GM18505 (cell line): ENCODE measurements at regions not wholly inside any gene's neighbourhood (a gene's known extent, or its start where the extent isn't known, plus 50 kb on each side); places are given as distances from the start of the nearest gene placed in this dataset.

Experiments
- ATAC-seq: cut with Tn5 transposase; IDR thresholded peaks from one replicate; pipeline ENCODE4 v1.9.1; 2021; ENCODE audit not compliant: unreplicated experiment
- POLR2A ChIP-seq: IDR thresholded peaks from 4 replicates; pipeline ENCODE4 v1.6.1; 2011; ENCODE audit warnings: borderline replicate concordance; ENCODE audit not compliant: insufficient read depth, insufficient read length; ENCODE audit errors: extremely low read depth

- TF ChIP-seq POLR2A = no peak
- ATAC-seq = no peak
Observed at GRCh38 chr2:75276093-75277029, 77.0 kb upstream of the TACR1 start.

GRCh38 chr2:75274936-75275335 lies 75.6 kb upstream of the TACR1 start:
- no peak for TF ChIP-seq POLR2A
- no peak for ATAC-seq

DNA sequence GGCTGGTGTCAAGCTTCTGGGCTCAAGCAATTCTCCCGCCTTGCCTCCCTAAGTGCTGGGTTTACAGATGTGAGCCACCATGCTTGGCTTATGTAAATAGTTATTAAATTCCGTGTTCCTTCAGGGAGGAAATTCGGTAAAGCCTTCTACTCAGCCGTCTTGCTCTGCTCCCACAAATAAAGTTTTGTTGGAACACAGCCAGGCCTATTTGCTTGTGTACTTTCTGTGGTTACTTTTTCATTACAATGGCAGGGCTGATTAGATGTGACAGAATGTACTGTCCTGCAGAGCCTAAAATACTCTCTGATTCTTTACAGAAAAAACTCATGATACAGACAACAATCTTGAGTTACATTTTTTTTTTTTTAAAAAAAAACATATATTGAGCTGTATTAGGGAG lies 68.8 kb upstream of the TACR1 start:
- ATAC-seq = no peak
- no peak for TF ChIP-seq POLR2A

DNA sequence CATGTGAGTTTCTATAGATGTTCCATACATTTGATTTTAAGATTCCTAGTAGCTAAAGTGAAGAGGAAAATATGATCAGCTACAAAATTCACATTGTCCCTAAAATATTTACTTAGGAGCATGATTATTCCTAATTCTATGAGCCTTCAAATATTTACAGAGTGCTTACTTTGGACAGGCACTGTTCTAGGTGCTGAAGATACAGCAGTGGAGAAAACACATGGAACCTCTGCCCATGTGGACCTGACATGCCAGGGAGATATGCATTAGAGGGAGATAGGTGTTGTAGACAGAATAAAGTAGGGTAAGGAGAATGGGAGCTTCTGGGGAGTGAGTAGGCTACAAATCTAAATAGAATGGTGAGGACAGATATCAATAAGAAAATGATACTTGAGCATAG lies 62.6 kb upstream of the TACR1 start:
- no peak for TF ChIP-seq POLR2A
- ATAC-seq = no peak

DNA sequence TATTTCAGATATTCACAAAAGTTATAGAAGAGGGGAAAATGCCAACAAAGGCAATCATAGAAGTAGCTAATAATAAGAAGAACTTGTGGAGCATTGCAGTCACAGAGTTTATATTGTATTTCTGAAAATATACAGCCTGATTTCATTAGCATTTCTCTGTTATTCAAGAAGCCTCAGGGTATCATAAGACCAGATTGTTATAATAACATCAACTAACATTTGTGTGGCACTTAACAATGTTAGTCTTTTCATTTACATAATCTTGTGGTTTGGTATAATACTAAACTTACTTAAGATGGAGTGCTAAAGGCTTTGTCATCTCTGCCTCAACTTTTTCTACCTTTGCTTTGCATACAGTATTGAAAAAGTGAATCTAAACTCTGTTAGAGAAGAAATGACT lies 61.6 kb upstream of the TACR1 start:
- no peak for ATAC-seq
- TF ChIP-seq POLR2A = no peak

DNA sequence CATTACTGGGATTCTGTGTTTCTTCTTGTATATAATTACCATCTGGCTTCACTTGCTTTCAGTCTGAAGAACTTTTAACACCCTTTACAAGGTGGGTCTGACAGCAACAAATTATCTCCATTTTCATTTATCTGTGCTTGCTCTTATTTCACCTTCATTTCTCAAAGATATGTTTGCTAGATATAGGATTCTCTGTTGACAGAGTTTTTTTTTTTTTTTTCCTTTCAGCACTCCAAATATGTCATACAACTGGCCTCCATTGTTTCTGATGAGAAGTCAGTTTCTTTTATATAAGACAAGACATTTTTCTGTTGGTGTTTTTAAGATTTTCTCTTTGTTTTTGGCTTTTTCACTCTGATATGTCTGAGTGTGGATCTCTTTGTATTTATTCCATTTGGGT lies 59.3 kb upstream of the TACR1 start:
- TF ChIP-seq POLR2A = no peak
- no peak for ATAC-seq

DNA sequence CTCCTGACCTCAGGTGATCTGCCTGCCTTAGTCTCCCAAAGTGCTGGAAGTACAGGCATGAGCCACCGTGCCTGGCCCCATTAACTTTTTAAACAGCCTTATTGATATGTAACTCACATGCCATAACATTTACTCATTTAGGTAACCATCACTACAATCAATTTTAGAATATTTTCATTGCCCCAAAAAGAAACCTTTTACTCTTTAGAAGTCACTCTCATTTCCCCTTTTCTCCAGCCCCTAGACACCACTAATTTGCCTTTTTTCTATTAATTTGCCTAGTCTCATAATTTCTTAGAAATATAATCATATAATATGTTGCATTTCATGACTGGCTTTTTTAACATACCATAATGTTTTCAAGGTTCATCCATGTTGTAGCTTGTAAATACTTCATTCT lies 57.2 kb upstream of the TACR1 start:
- TF ChIP-seq POLR2A = no peak
- ATAC-seq = no peak

- no peak for ATAC-seq
- TF ChIP-seq POLR2A = no peak
Observed at GRCh38 chr2:75253526-75253925, 54.2 kb upstream of the TACR1 start.

- no peak for ATAC-seq
Observed at GRCh38 chr2:75251896-75252295, 52.6 kb upstream of the TACR1 start.

More at GRCh38 chr2:75251896-75252295, 52.6 kb upstream of the TACR1 start:
- TF ChIP-seq POLR2A = no peak
